KMS-11 (cell line): ENCODE measurements at regions not wholly inside any gene's neighbourhood (a gene's known extent, or its start where the extent isn't known, plus 50 kb on each side); places are given as distances from the start of the nearest gene placed in this dataset.

Experiments used
- H2AFZ ChIP-seq: fragments of 200-600 bp; sonication (generic); 2 replicates; pipeline ENCODE4 v1.6.1; 2016; ENCODE audit warnings: antibody characterized with exemption, mixed run types, low read depth
- H3K27ac ChIP-seq: fragments of 200-600 bp; sonication (generic); 2 replicates; pipeline ENCODE4 v1.6.1; 2016; ENCODE audit warnings: mild to moderate bottlenecking, mixed run types
- H3K27me3 ChIP-seq: fragments of 200-600 bp; sonication (generic); 2 replicates; pipeline ENCODE4 v1.6.1; 2017; ENCODE audit warnings: mild to moderate bottlenecking, low read depth, mixed run types, moderate library complexity; ENCODE audit not compliant: insufficient read depth
- H3K36me3 ChIP-seq: fragments of 200-600 bp; sonication (generic); 2 replicates; pipeline ENCODE4 v1.6.1; 2017; ENCODE audit warnings: mild to moderate bottlenecking, mixed run types; ENCODE audit not compliant: insufficient read depth
- H3K4me1 ChIP-seq: fragments of 200-600 bp; sonication (generic); 2 replicates; pipeline ENCODE4 v1.6.1; 2016; ENCODE audit warnings: mild to moderate bottlenecking, low read depth, mixed run types; ENCODE audit not compliant: poor library complexity, severe bottlenecking
- H3K4me2 ChIP-seq: fragments of 200-600 bp; sonication (generic); 2 replicates; pipeline ENCODE4 v1.7.0; 2016; ENCODE audit warnings: mild to moderate bottlenecking, mixed run types
- H3K4me3 ChIP-seq: fragments of 200-600 bp; sonication (generic); IDR thresholded peaks from 2 replicates; pipeline ENCODE4 v1.6.1; 2017; ENCODE audit warnings: low read depth, low read length, mixed read lengths; ENCODE audit not compliant: insufficient read depth
- H3K79me2 ChIP-seq: fragments of 200-600 bp; sonication (generic); 2 replicates; pipeline ENCODE4 v1.6.1; 2016; ENCODE audit warnings: low read depth, mixed run types; ENCODE audit not compliant: insufficient read depth
- H3K9ac ChIP-seq: fragments of 200-600 bp; sonication (generic); 2 replicates; pipeline ENCODE4 v1.6.1; 2016; ENCODE audit warnings: mild to moderate bottlenecking, mixed run types
- H4K20me1 ChIP-seq: fragments of 200-600 bp; sonication (generic); 2 replicates; pipeline ENCODE4 v1.6.1; 2016; ENCODE audit warnings: mild to moderate bottlenecking, mixed run types; ENCODE audit not compliant: insufficient read depth
- TF ChIP-seq, protein P1 (sequence below): fragments of 200-600 bp; sonication (generic); conservative IDR thresholded peaks from 2 replicates; pipeline ENCODE4 v1.6.1; 2017; ENCODE audit warnings: low read depth, mild to moderate bottlenecking, antibody characterized with exemption, low read length, moderate library complexity, mixed read lengths

DNA sequence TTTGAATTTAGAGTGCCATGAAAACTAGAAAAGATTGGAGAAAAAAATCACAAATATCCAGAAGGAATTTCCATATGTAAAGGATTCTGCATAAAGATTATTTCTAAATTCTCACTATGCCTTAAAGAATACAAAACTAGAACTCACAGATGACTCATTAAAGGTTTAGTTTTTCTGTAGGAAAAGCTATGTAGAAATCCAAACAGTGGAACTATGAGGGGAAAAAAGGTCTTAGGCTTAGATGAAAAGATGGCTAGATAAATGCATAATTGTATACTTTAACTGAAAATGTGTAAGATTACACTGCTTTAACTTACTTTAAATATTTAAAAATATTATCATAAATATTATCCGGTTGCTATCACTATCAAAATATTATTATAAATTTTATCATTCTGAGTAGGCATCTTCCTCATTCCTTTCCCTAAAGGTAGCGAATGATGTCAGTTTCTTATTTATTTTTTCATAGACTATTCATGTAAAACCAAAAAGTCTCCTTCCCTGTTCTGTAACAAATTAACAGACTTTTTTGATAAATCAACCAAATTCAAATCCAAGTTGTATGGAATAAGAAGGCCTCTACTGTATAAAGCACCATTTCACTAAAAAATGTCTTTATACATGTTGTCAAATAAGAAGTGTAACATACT, 69.1 kb upstream of the COMTD1 start:
- Histone ChIP-seq H3K9ac (no peak overlapping the region), H4K20me1 (no peaks in the 10 kb centered on the region), H3K27ac (no peak overlapping the region), H3K79me2 (no peaks in the 10 kb centered on the region), H3K4me2 (no peak overlapping the region), H2AFZ (no peak overlapping the region), H3K4me3 (no peak overlapping the region), H3K27me3 (no peaks in the 10 kb centered on the region), H3K4me1 (no peaks in the 10 kb centered on the region), H3K36me3 (no peaks in the 10 kb centered on the region)
- TF ChIP-seq, protein P1, sequence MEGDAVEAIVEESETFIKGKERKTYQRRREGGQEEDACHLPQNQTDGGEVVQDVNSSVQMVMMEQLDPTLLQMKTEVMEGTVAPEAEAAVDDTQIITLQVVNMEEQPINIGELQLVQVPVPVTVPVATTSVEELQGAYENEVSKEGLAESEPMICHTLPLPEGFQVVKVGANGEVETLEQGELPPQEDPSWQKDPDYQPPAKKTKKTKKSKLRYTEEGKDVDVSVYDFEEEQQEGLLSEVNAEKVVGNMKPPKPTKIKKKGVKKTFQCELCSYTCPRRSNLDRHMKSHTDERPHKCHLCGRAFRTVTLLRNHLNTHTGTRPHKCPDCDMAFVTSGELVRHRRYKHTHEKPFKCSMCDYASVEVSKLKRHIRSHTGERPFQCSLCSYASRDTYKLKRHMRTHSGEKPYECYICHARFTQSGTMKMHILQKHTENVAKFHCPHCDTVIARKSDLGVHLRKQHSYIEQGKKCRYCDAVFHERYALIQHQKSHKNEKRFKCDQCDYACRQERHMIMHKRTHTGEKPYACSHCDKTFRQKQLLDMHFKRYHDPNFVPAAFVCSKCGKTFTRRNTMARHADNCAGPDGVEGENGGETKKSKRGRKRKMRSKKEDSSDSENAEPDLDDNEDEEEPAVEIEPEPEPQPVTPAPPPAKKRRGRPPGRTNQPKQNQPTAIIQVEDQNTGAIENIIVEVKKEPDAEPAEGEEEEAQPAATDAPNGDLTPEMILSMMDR: no peak

DNA sequence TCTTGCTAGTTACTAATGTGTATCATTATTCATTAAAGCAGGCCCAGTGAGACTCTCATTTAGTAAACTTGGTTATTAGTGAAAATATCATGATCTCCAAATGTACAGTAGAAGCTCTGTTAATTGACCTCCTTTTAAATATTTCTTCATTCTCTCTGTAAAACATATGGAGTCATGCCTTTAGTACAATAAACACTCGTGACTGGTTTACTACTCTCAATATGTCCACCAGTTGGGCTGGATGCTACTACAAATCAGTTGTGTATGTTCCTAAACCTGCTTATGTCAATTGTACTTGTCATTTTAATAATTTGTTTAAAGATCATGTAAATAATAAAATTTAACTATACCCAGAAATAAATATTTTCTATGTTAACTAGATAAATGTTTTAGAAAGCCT, 68.6 kb upstream of the COMTD1 start:
- no peak overlapping the region for H2AFZ ChIP-seq
- H3K4me2 ChIP-seq: no peak overlapping the region

DNA sequence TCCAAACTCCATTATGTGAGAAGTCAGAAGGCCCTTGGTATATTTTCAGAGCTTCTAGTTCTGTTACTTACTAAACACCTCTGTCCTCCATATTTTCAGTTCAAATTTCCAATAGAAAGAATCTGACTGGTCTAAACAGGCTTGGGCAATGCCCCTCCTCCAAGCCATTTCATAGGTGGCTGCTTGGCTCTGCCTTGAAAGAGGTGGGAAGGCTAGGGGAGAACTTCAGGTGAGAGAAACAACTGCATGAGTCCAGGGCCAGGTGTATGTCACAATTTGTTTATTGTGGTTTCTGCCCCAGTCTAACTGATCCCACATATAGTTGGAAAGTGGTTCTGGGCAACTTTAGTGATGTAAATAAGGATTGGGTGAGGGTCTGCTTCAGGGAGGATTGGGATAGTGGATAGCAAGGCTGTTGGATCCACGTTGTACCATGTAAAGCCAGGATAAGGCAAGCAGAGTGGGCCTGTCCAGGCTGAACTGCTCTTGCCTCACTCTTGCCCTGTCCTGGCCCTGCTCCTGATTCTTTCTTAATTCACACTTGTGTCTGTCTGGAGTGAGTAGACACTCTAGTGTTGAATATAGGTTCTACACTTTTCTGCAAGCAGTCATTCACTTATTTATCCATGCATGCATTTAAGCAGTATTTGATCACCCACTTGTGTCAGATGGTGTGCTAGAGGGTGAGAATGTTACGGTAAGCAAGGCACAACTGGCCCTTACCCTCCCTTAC, 67.5 kb upstream of the COMTD1 start:
- H3K4me1 ChIP-seq: no peaks in the 10 kb centered on the region
- no peak overlapping the region for H3K27ac ChIP-seq
- no peak overlapping the region for H3K9ac ChIP-seq
- H3K4me3 ChIP-seq: no peak overlapping the region
- H3K36me3 ChIP-seq: no peaks in the 10 kb centered on the region
- no peaks in the 10 kb centered on the region for H4K20me1 ChIP-seq
- H3K27me3 ChIP-seq: no peaks in the 10 kb centered on the region
- H2AFZ ChIP-seq: no peak overlapping the region
- TF ChIP-seq, protein P1: no peak
- no peaks in the 10 kb centered on the region for H3K79me2 ChIP-seq
- no peak overlapping the region for H3K4me2 ChIP-seq

More for the DNA sequence above, 68.6 kb upstream of the COMTD1 start:
- TF ChIP-seq, protein P1: no peak
- Histone ChIP-seq H3K36me3 (no peaks in the 10 kb centered on the region), H3K79me2 (no peaks in the 10 kb centered on the region), H4K20me1 (no peaks in the 10 kb centered on the region), H3K27ac (no peak overlapping the region), H3K4me3 (no peak overlapping the region), H3K9ac (no peak overlapping the region), H3K4me1 (no peaks in the 10 kb centered on the region), H3K27me3 (no peaks in the 10 kb centered on the region)

DNA sequence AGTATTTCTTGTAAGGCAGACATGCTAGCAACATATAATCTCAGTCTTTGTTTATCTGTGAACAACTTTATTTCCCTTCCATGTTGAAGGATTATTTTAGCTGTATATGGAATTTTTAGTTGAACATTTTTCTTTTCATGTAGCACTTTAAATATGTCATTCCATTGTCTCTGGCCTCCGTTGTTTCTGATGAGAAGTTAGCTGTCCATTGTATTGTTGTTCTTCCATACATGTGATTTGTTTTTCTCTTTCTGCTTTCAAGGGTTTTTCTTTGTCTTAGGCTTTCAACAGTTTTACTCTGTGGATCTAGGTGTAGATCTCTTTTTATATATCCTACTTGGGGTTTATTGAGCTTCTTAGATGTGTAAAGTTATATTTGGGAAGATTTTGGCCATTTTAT, 66.3 kb upstream of the COMTD1 start:
- H3K79me2 ChIP-seq: no peaks in the 10 kb centered on the region
- H3K27ac ChIP-seq: no peak overlapping the region
- H4K20me1 ChIP-seq: no peaks in the 10 kb centered on the region
- H3K9ac ChIP-seq: no peak overlapping the region
- no peak overlapping the region for H3K4me3 ChIP-seq
- H3K27me3 ChIP-seq: no peaks in the 10 kb centered on the region
- no peaks in the 10 kb centered on the region for H3K4me1 ChIP-seq
- H3K4me2 ChIP-seq: no peak overlapping the region
- TF ChIP-seq, protein P1: no peak
- H3K36me3 ChIP-seq: no peaks in the 10 kb centered on the region
- H2AFZ ChIP-seq: no peak overlapping the region
